ENCODE measurements at regions not wholly inside any gene's neighbourhood (a gene's known extent, or its start where the extent isn't known, plus 50 kb on each side); places are given as distances from the start of the nearest gene placed in this dataset.
A peak's percentile ranks its signal among the peaks of the same experiment; 100 is the strongest.
"Not testable (repeated sequence)": the region's sequence is repeated elsewhere in the genome, so short reads cannot be mapped to it uniquely, and the experiment has no call there.

- H3K27ac ChIP-seq: no peak overlapping the region
- TF ChIP-seq CTCF (conservative IDR thresholded peaks at IDR 0.05) (peak; percentile 66), ZFX (IDR thresholded peaks at IDR 0.05) (no peak)
These were observed 681.4 kb downstream of the GABRG1 start for GRCh38 chr4:45442466-45442865.

- TF ChIP-seq CTCF (conservative IDR thresholded peaks at IDR 0.05) (no peak), ZFX (IDR thresholded peaks at IDR 0.05) (no peak)
- H3K27ac ChIP-seq: no peak overlapping the region
These were observed 685.8 kb downstream of the GABRG1 start for GRCh38 chr4:45438047-45438446.

GRCh38 chr4:45437381-45437780 is 686.5 kb downstream of the GABRG1 start:
- no peak overlapping the region for H3K27ac ChIP-seq
- no peak for TF ChIP-seq CTCF (conservative IDR thresholded peaks at IDR 0.05)
- no peak for TF ChIP-seq ZFX (IDR thresholded peaks at IDR 0.05)

- TF ChIP-seq CTCF (conservative IDR thresholded peaks at IDR 0.05) (no peak), ZFX (IDR thresholded peaks at IDR 0.05) (no peak)
- no peak overlapping the region for H3K27ac ChIP-seq
These were observed 698.7 kb downstream of the GABRG1 start for GRCh38 chr4:45425135-45425534.

GRCh38 chr4:45423896-45424295 is 697.5 kb upstream of the GNPDA2 start:
- TF ChIP-seq CTCF (conservative IDR thresholded peaks at IDR 0.05): no peak
- TF ChIP-seq ZFX (IDR thresholded peaks at IDR 0.05): no peak
- H3K27ac ChIP-seq: no peak overlapping the region

GRCh38 chr4:45420091-45420674 is 693.8 kb upstream of the GNPDA2 start:
- not testable (repeated sequence) for H3K27ac ChIP-seq

- TF ChIP-seq CTCF (conservative IDR thresholded peaks at IDR 0.05) (no peak), ZFX (IDR thresholded peaks at IDR 0.05) (no peak)
- no peak overlapping the region for H3K27ac ChIP-seq
These were observed 684.4 kb upstream of the GNPDA2 start for GRCh38 chr4:45410701-45411210.

GRCh38 chr4:45409536-45409935 is 683.2 kb upstream of the GNPDA2 start:
- no peak for TF ChIP-seq CTCF (conservative IDR thresholded peaks at IDR 0.05)
- no peak for TF ChIP-seq ZFX (IDR thresholded peaks at IDR 0.05)

More at GRCh38 chr4:45409536-45409935, 683.2 kb upstream of the GNPDA2 start:
- H3K27ac ChIP-seq: no peak overlapping the region
